Breast epithelium (tissue), 4 donors: ENCODE measurements at regions not wholly inside any gene's neighbourhood (a gene's known extent, or its start where the extent isn't known, plus 50 kb on each side); places are given as distances from the start of the nearest gene placed in this dataset.

Experiments
- DNase-seq, 2 donors: peaks; one replicate each; pipeline ENCODE4 v3.0.0-alpha.2; 2019; ENCODE audit warnings: low spot score in 2 of 2
- H3K27ac ChIP-seq, 2 donors: fragments of 200-600 bp; sonication (generic) in 1 of 2; one replicate each; pipeline ENCODE4 v1.5.1; 2016 to 2019; ENCODE audit warnings: mild to moderate bottlenecking in 1 of 2
- H3K27me3 ChIP-seq, 2 donors: fragments of 200-600 bp; sonication (generic) in 1 of 2; one replicate each; pipeline versions ENCODE4 v1.5.1 to v1.6.0; 2017 to 2019; ENCODE audit warnings: control low read depth in 1 of 2, mild to moderate bottlenecking in 1 of 2
- H3K36me3 ChIP-seq: fragments of 200-600 bp; one replicate; pipeline ENCODE4 v1.5.1; 2019
- H3K4me1 ChIP-seq, 2 donors: fragments of 200-600 bp; sonication (generic); one replicate each; pipeline ENCODE4 v1.5.1; 2016 to 2019; ENCODE audit warnings: control low read depth in 1 of 2
- H3K4me3 ChIP-seq, 3 donors: fragments of 200-600 bp; sonication (generic); 1 replicate in 2 of 3; 2 replicates in 1 of 3; pipeline ENCODE4 v1.5.1; 2016 to 2019; ENCODE audit warnings: mild to moderate bottlenecking in 3 of 3, moderate library complexity in 2 of 3
- H3K9me3 ChIP-seq, 2 donors: fragments of 200-600 bp; sonication (generic) in 1 of 2; one replicate each; pipeline ENCODE4 v1.5.1; 2016 to 2019; ENCODE audit warnings: control low read depth in 1 of 2
- CTCF ChIP-seq, 3 donors: fragments of 450-650 bp; IDR thresholded peaks; one replicate each; pipeline ENCODE4 v1.5.1; 2016 to 2017; ENCODE audit warnings: antibody characterized with exemption in 3 of 3, mild to moderate bottlenecking in 3 of 3, moderate library complexity in 3 of 3
- POLR2A ChIP-seq: fragments of 450-650 bp; IDR thresholded peaks from one replicate; pipeline ENCODE4 v1.6.1; 2016; ENCODE audit warnings: antibody characterized with exemption, mild to moderate bottlenecking, moderate library complexity
- POLR2AphosphoS5 ChIP-seq, 3 donors: sonication (generic); formaldehyde crosslinking; IDR thresholded peaks; one replicate each; pipeline ENCODE4 v1.6.1; 2017; ENCODE audit warnings: antibody characterized with exemption in 3 of 3
- intact Hi-C: fragments of 100-400 bp; cut with DNase I; formaldehyde crosslinking; loops from one replicate; pipeline ENCODE4 v1.15.1; 2023; ENCODE audit warnings: low total_unique reads

- no peak overlapping the region for H3K4me3 ChIP-seq
- intact Hi-C loops = no loop called here
- no peaks in the 10 kb centered on the region for H3K27me3 ChIP-seq
- no peaks in the 10 kb centered on the region for H3K9me3 ChIP-seq
- H3K27ac ChIP-seq = no peak overlapping the region
- H3K4me1 ChIP-seq = no peaks in the 10 kb centered on the region
- no peak for DNase-seq
- no peaks in the 10 kb centered on the region for H3K36me3 ChIP-seq
- TF ChIP-seq CTCF (IDR thresholded peaks at IDR 0.05) (no peak), POLR2AphosphoS5 (IDR thresholded peaks at IDR 0.05) (no peak), POLR2A (no peak)
Observed at GRCh38 chr6:98136333-98136732, 698.0 kb upstream of the POU3F2 start.

GRCh38 chr6:98137391-98137790 lies 697.0 kb upstream of the POU3F2 start:
- no peak overlapping the region for H3K4me3 ChIP-seq
- no peak for TF ChIP-seq POLR2A
- no peak for TF ChIP-seq POLR2AphosphoS5 (IDR thresholded peaks at IDR 0.05)
- TF ChIP-seq CTCF (IDR thresholded peaks at IDR 0.05) = no peak
- intact Hi-C loops = no loop called here
- no peak for DNase-seq
- no peaks in the 10 kb centered on the region for H3K4me1 ChIP-seq
- peaks cover 0 to 1% of the 10 kb centered on the region in 2 donors for H3K9me3 ChIP-seq
- no peak overlapping the region for H3K27ac ChIP-seq
- no peaks in the 10 kb centered on the region for H3K36me3 ChIP-seq
- H3K27me3 ChIP-seq = no peaks in the 10 kb centered on the region

GRCh38 chr6:98142839-98143238 lies 691.5 kb upstream of the POU3F2 start:
- H3K4me3 ChIP-seq = no peak overlapping the region
- intact Hi-C loops = no loop called here

GRCh38 chr6:98146656-98147055 lies 687.7 kb upstream of the POU3F2 start:
- Histone ChIP-seq H3K4me3 (no peak overlapping the region), H3K27me3 (no peaks in the 10 kb centered on the region), H3K9me3 (peaks cover 8 to 14% of the 10 kb centered on the region in 2 donors), H3K27ac (no peak overlapping the region), H3K4me1 (no peaks in the 10 kb centered on the region), H3K36me3 (no peaks in the 10 kb centered on the region)
- no peak for DNase-seq
- intact Hi-C loops = no loop called here
- no peak for TF ChIP-seq POLR2AphosphoS5 (IDR thresholded peaks at IDR 0.05)

More at GRCh38 chr6:98142839-98143238, 691.5 kb upstream of the POU3F2 start:
- no peak overlapping the region for H3K27ac ChIP-seq
- no peak for DNase-seq
- no peak for TF ChIP-seq POLR2A
- TF ChIP-seq POLR2AphosphoS5 (IDR thresholded peaks at IDR 0.05) = no peak
- no peak for TF ChIP-seq CTCF (IDR thresholded peaks at IDR 0.05)
- H3K9me3 ChIP-seq = peaks cover 8 to 14% of the 10 kb centered on the region in 2 donors
- no peaks in the 10 kb centered on the region for H3K4me1 ChIP-seq
- no peaks in the 10 kb centered on the region for H3K36me3 ChIP-seq
- no peaks in the 10 kb centered on the region for H3K27me3 ChIP-seq

GRCh38 chr6:98156580-98156979 lies 677.8 kb upstream of the POU3F2 start:
- H3K4me3 ChIP-seq = no peak overlapping the region
- H3K27ac ChIP-seq = no peak overlapping the region
- TF ChIP-seq CTCF (IDR thresholded peaks at IDR 0.05) (no peak), POLR2A (no peak), POLR2AphosphoS5 (IDR thresholded peaks at IDR 0.05) (no peak)
- no peak for DNase-seq
- H3K27me3 ChIP-seq = no peaks in the 10 kb centered on the region
- no peaks in the 10 kb centered on the region for H3K4me1 ChIP-seq
- intact Hi-C loops = no loop called here
- H3K9me3 ChIP-seq = peaks cover 0 to 4% of the 10 kb centered on the region in 2 donors
- H3K36me3 ChIP-seq = peaks cover under 1% of the 10 kb centered on the region

GRCh38 chr6:98179606-98180005 lies 654.8 kb upstream of the POU3F2 start:
- no peak overlapping the region for H3K27ac ChIP-seq
- H3K4me1 ChIP-seq = no peaks in the 10 kb centered on the region
- intact Hi-C loops = loop anchor here (5.0 kb wide), 1 partner anchor 867 kb away; no protein-coding TSS in a partner anchor
- TF ChIP-seq POLR2AphosphoS5 (IDR thresholded peaks at IDR 0.05) = no peak
- TF ChIP-seq CTCF (IDR thresholded peaks at IDR 0.05) = no peak
- TF ChIP-seq POLR2A = no peak
- H3K4me3 ChIP-seq = no peak overlapping the region
- H3K27me3 ChIP-seq = no peaks in the 10 kb centered on the region
- H3K36me3 ChIP-seq = no peaks in the 10 kb centered on the region
- peaks cover 0 to 6% of the 10 kb centered on the region in 2 donors for H3K9me3 ChIP-seq
- DNase-seq = no peak
